RWPE2 (cell line): ENCODE measurements at regions not wholly inside any gene's neighbourhood (a gene's known extent, or its start where the extent isn't known, plus 50 kb on each side); places are given as distances from the start of the nearest gene placed in this dataset.

ENCODE experiments used
- ATAC-seq: fragments of 200-7000 bp; cut with Tn5 transposase; 3 replicates; pipeline ENCODE4 v1.9.1; 2021; ENCODE audit warnings: low read depth
- DNase-seq: peaks from one replicate; pipeline ENCODE4 v3.0.0-alpha.2; 2020; ENCODE audit warnings: low spot score
- H3K27ac ChIP-seq: fragments of 450-650 bp; 2 replicates; pipeline ENCODE4 v1.5.1; 2017; ENCODE audit warnings: mild to moderate bottlenecking; ENCODE audit not compliant: poor library complexity, severe bottlenecking
- H3K27me3 ChIP-seq: fragments of 250-450 bp; sonication (Bioruptor Pico); 2 replicates; pipeline ENCODE4 v1.5.1; 2021; ENCODE audit warnings: mild to moderate bottlenecking, moderate library complexity; ENCODE audit not compliant: insufficient read depth, poor library complexity, severe bottlenecking
- H3K36me3 ChIP-seq: fragments of 250-450 bp; sonication (Bioruptor Pico); 2 replicates; pipeline ENCODE4 v1.5.1; 2020; ENCODE audit warnings: low read depth, mild to moderate bottlenecking, moderate library complexity
- H3K4me1 ChIP-seq: fragments of 250-450 bp; sonication (Bioruptor Pico); 2 replicates; pipeline ENCODE4 v1.5.1; 2021; ENCODE audit warnings: mild to moderate bottlenecking, moderate library complexity; ENCODE audit not compliant: insufficient read depth, poor library complexity, severe bottlenecking
- H3K4me3 ChIP-seq: fragments of 250-450 bp; sonication (Bioruptor Pico); 2 replicates; pipeline ENCODE4 v1.5.1; 2021; ENCODE audit warnings: mild to moderate bottlenecking, moderate library complexity; ENCODE audit not compliant: severe bottlenecking
- H3K9me3 ChIP-seq: fragments of 250-450 bp; sonication (Bioruptor Pico); 2 replicates; pipeline ENCODE4 v1.5.1; 2021; ENCODE audit warnings: mild to moderate bottlenecking, moderate library complexity; ENCODE audit not compliant: severe bottlenecking
- CTCF ChIP-seq: fragments of 450-650 bp; IDR thresholded peaks from one replicate; pipeline ENCODE4 v1.5.1; 2017; ENCODE audit warnings: mild to moderate bottlenecking, moderate library complexity; ENCODE audit not compliant: poor library complexity, severe bottlenecking

DNA sequence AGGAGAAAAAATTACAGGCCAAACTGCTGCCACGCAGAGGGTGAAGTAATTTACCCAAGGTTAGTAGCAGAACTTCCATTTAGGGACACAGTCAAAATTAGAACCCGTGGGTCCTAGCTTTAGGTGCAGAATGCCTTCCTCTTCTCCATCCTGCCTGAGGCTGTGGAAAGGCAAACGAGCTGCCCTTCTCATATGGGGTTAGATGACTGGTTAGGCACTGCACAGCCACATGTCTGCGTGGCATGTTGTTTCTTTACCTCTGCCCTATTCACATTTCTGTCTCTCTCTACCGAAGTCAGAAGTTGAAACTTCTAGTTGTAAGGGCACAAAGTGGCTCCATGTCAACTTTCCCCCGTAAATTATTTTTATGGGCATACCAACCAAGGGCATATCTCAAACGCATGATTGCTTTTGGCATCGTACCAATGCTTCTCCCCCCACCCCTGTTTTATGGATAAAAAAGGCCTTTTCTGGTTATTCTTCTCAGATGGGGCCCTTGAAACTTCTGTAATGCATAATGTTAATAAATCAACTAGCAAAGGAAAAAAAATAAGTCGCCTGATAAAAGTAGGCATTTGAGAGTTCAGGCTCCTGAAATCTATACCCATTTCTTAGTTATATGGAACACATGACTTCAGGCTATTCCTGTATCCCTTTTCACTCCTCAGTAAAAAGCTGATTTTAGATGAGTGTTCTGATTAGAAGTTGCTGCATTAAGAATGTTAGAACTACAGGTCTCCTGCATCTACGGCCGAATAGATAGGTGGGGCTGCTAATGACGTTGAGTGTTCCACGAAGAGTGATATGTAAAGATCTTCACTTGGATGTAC is 139.6 kb upstream of the NRIP1 start:
- H3K4me3 ChIP-seq, result no peak overlapping the region
- no peak for ATAC-seq
- no peak for TF ChIP-seq CTCF
- H3K36me3 ChIP-seq, result no peaks in the 10 kb centered on the region
- no peaks in the 10 kb centered on the region for H3K27me3 ChIP-seq
- peaks cover 10% of the 10 kb centered on the region for H3K4me1 ChIP-seq
- DNase-seq, result no peak
- no peak overlapping the region for H3K27ac ChIP-seq
- no peaks in the 10 kb centered on the region for H3K9me3 ChIP-seq

GRCh38 chr21:15204970-15205286 is 140.1 kb upstream of the NRIP1 start:
- H3K27me3 ChIP-seq, result no peaks in the 10 kb centered on the region
- ATAC-seq (no peak), DNase-seq (no peak)
- no peaks in the 10 kb centered on the region for H3K9me3 ChIP-seq
- H3K4me1 ChIP-seq, result peaks cover 16% of the 10 kb centered on the region
- H3K27ac ChIP-seq, result no peak overlapping the region
- no peak for TF ChIP-seq CTCF
- H3K4me3 ChIP-seq, result no peak overlapping the region
- H3K36me3 ChIP-seq, result no peaks in the 10 kb centered on the region

GRCh38 chr21:15206514-15206913 is 141.7 kb upstream of the NRIP1 start:
- no peak for TF ChIP-seq CTCF
- DNase-seq, result no peak
- Histone ChIP-seq H3K27me3 (no peaks in the 10 kb centered on the region), H3K4me3 (no peak overlapping the region), H3K27ac (no peak overlapping the region), H3K36me3 (no peaks in the 10 kb centered on the region), H3K9me3 (no peaks in the 10 kb centered on the region), H3K4me1 (peaks cover 23% of the 10 kb centered on the region)
- ATAC-seq, result no peak

DNA sequence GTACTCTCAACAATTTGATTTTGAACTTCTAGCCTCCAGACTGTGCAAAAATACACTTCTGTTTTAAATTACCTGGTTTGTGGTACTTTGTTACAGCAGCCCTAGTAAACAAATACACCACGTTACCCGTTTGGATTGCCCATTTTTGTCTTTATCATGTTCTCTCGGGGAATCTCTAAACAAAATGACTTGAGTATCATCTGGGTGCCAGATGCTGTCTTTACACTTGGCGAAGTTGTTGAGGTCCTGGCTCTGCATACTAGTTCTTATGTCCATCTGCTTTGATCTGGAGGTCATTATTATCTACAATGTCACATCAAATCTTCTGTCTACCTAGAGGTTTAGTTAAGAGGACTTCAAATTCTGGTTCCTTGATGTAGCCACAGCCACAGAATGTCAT is 142.4 kb upstream of the NRIP1 start:
- Histone ChIP-seq H3K9me3 (no peaks in the 10 kb centered on the region), H3K27ac (no peak overlapping the region), H3K4me3 (no peak overlapping the region), H3K36me3 (no peaks in the 10 kb centered on the region), H3K27me3 (no peaks in the 10 kb centered on the region), H3K4me1 (peaks cover 23% of the 10 kb centered on the region)
- DNase-seq (no peak), ATAC-seq (no peak)
- TF ChIP-seq CTCF, result no peak

- TF ChIP-seq CTCF, result no peak
- Histone ChIP-seq H3K36me3 (no peaks in the 10 kb centered on the region), H3K27ac (no peak overlapping the region), H3K4me3 (no peak overlapping the region), H3K4me1 (peaks cover 23% of the 10 kb centered on the region), H3K27me3 (no peaks in the 10 kb centered on the region), H3K9me3 (no peaks in the 10 kb centered on the region)
- DNase-seq (no peak), ATAC-seq (no peak)
Observed at GRCh38 chr21:15207635-15208370, 143.0 kb upstream of the NRIP1 start.
